GM18907 (cell line): ENCODE measurements at regions not wholly inside any gene's neighbourhood (a gene's known extent, or its start where the extent isn't known, plus 50 kb on each side); places are given as distances from the start of the nearest gene placed in this dataset.

Experiments
- ATAC-seq: cut with Tn5 transposase; IDR thresholded peaks from one replicate; pipeline ENCODE4 v1.9.1; 2021; ENCODE audit warnings: mild to moderate bottlenecking, moderate library complexity; ENCODE audit not compliant: unreplicated experiment

DNA sequence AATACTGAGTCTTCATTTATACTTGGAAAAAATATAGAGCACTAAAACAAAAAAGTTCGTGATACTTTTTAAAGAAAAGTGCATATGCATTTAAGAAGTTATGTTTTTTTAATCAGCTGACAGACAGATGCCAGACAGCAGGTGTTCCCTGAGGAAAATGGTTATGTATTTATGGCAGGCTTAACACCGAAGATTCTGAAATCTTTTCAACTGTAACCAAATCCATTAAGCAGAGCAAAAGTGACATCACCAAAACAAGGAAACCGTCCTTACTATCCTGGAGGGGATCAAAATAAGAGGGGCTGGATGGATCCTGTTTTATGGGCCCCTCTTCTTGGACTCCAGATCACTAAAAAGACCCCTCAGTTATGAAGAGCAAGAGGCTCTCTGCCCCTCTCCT lies 404.9 kb upstream of the ADAMTS16 start:
- ATAC-seq = no peak

DNA sequence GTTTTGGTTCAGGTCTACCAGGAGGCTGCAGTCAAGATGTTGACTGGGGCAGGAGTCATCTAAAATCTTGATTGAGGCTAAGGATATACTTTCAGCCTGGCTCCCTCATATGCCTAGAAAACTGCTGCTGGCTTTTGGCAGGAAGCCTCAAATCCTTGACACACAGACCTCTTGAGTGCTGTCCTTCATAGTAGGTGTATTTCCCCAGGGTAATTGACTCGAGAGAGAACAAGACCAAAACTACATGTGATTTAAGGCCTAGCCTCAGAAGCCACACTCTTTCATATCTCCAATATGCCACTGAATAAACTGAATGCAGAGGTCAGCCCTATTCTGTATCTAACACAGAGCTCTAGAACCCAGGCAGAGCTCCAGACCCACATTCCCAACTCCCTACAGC lies 402.3 kb upstream of the ADAMTS16 start:
- no peak for ATAC-seq

DNA sequence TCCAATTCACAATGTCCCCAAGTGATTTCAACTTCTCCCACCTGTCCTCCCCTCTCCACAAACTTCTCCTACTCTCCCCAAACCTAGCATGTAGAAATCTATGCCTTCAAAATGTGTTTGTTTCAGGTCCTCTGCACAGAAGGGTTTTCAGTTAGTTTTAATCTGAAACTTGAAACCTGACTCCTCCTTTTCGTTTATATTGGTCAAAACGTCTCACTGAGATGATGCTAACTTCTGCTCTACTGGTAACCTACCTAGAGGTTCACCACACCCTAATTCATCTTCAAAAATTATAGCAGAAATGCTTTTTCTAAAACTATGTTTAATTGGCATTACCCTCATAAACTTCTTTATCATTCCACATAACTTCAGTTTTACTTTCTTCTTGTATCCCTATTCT lies 401.8 kb upstream of the ADAMTS16 start:
- no peak for ATAC-seq

DNA sequence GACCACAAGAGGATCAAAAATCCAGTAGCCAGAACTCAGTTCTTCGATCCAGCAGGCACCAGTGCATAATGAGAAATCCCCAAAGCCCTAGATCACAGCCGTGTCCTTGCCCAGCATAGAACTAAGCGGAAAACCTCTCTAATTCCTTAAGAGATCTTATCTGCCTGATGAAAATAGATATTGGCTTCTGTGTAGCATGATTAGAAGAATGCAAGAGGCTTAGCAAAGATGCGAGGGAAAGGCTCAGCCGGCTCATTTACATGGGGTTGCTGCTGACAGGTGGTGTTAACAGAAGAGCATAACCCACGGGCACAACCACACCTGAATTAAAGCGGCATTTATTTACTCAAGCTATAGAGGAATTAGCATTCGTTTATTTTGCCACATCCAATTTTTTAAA lies 400.0 kb upstream of the ADAMTS16 start:
- no peak for ATAC-seq

DNA sequence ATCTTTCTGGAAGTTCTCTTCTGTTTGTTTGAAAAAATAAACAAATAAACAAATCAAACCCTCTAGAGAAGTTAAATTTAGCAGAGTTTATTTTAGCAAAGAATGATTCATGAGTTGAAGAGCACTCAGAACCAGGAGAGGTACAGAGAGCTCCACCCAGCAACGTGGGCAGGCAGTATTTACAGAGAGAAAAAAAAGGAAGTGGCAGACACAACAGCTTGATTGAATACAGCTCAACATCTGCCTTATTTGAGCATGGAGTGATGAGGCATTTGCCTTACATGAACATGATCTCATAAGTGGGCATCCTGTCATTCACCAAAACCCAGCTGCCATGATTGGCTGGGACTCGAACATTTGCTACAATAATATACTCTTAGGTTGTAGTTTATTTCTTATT lies 381.6 kb upstream of the ADAMTS16 start:
- ATAC-seq = no peak

DNA sequence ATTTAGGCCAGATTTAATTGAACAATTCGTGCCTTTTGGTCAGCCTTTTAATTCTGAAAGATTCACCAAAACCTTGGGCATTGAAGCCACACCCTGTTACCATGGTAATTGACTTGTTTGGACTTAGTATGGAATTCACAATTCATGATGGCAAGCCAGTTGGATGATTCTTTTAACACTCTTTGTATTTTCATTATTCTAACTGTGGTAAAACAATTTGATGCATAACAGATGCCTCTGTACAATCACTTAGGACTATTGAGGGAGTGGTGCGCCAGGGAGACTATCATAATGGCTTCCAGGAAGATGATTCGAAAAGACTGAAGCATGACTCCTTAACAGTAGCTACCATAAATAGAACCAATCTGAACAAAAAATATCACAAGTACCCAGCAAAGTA lies 381.1 kb upstream of the ADAMTS16 start:
- no peak for ATAC-seq

DNA sequence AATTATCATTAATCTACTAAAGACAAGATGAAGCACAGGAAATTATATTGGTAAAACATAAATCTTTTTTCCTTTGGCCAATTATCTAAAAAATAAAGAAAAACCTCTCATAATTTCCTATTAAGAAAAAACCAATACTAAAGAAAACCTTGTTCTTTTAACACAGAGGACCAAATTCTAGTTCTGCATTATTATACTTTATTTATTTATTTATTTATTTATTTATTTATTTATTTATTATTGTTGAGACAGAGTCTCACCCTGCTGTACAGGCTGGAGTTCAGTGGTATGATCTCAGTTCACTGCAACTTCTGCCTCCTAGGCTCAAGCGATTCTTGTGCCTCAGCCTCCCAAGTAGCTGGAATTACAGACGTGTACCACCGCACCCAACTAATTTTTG lies 377.8 kb upstream of the ADAMTS16 start:
- no peak for ATAC-seq

DNA sequence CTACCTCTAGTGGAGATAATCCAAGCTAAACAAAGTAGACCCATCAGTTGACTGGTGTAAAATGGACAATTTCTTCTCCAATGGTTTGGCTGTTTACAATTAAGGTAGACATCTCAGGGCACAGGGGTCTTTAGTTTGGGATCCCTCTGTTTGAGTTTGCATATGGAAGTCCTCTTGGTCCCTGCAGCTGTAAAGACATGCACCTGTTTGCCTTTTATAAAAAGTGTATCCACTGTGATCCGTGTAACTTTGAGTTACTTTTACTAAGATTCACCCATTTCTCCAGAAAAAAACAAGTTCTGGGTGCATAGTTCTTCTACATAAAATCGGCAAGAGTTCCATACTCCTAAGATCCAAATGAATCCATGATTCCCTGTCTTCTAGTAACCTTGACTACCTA lies 374.7 kb upstream of the ADAMTS16 start:
- no peak for ATAC-seq

DNA sequence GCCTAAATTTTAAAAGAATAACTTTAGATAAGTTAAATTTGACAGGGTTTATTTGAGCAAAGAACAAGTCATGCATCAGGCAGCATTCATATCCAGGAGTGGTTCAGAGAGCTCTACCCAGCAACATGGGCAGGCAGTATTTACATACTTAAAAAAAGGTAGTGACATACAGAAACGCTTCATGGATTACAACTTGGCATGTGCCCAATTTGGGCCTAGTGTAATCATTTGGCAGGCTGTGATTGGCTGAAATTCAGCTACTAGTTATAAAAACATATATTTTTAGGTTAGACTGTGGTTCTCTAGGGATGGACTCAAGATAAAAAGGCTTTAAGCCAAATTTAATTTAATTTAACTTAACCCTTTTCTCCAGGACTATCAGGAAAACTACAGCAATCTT lies 374.0 kb upstream of the ADAMTS16 start:
- ATAC-seq = no peak

DNA sequence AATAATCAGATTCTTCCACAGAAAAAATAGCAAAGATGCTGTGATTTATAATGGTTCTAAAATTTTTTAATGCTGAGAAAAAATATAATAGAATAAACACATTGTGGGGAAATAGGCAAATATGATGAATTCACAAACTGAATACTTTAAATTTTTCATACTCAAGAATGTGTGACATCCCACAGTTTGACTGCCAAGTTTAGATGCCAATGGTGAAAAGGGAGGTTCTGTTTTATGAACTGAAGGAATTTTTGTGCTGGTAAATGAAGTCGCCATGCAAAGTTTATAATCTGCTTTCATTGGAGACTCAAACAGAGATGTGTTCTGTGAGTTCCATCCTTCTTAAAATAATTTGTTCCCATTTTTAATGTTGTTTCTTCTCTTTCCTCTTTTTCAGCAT lies 367.5 kb upstream of the ADAMTS16 start:
- no peak for ATAC-seq

DNA sequence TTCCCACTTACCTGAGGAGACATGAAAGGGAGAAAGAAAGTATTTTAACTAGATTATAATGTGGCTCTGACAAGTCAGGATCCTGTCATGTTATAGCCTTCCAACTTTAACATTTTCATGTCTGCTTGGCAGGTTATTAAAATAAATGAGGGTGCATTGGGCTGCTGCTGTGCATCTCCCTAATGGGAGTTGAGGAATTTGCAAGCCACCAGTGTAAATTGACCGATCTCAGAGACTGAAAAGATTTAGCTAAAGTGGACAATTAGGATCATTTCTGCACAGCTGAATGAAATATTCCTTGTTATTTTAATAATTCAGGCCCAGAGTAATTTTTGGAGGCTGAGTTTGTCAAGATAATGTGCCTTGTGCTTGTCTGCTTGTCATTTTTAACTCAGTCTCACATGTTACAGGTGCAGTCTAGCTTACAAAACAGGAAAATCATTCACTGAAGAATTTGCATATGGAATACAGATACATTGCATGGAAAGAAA lies 366.3 kb upstream of the ADAMTS16 start:
- ATAC-seq = no peak

DNA sequence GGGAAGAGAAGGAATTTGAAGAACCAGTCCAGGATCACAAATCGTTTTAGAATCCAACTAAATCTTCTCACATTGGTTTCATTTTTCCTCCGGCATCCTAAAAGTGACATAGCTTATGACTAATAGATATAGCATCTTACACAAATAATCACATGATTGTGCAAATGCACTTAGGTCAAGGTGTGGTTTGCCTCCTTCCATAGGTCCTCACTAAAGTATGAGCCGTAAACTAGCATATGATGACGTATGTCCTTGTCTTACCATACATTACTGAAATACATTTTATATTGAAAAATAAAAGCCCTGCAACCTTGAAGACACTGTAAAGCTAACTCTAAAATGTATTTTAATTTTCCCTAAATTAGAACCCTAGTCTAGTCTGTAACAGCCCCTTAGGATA lies 362.7 kb upstream of the ADAMTS16 start:
- ATAC-seq = no peak

DNA sequence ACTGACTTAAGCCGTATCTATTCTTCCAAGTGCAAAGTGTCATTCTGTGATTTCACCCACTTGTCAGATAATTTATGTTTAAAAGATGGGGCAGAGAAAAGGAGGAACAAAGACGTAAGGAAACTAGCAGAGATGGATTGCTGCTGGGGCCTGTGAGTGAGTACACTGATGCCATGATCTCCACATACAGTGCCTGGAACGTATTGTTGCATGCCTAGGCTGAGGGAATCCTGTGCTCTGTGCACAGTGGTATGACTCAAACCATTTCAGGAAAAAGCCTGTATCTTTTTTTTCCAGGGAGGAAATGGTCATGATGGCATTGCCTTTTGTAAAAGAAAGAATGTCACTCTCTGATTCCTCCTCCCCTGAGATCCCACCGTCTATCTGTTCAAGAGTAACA lies 359.5 kb upstream of the ADAMTS16 start:
- ATAC-seq = no peak

DNA sequence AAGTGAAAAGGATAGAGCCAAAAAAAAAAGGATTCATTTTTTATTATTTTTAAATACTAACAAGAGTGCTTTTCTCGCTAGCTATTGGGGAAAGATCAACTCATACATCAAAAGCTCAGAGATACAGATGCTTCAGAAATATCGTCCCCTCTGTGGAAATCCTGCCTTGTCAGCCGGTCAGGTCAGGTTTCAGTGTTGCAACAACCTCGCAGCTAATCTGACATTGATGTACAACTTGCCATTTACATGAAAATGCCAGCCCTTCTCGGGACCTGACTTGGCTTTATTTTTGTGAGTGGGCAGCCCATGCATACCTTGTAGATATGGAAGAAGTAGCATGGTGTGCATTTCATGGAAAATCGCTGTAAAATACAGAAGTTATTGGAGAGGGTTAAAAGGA lies 358.8 kb upstream of the ADAMTS16 start:
- ATAC-seq = no peak

DNA sequence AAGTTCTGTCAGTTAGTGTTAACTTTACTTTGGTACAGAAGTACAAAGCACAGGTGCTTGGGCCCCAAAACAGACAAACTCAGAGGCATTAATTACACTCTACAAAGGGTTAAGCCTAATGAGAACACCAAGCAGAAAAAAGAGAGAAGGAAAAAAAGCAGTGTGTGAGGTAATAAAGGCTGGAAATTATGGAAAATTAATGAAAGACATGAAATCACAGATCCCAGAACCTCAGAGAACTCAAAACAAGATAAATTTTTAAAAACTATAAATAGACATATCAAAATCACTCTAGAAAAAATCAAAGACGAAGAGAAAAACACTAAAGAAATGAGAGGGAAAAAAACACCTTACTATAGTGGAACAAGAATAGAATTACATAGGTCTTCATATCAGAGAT lies 354.2 kb upstream of the ADAMTS16 start:
- no peak for ATAC-seq

DNA sequence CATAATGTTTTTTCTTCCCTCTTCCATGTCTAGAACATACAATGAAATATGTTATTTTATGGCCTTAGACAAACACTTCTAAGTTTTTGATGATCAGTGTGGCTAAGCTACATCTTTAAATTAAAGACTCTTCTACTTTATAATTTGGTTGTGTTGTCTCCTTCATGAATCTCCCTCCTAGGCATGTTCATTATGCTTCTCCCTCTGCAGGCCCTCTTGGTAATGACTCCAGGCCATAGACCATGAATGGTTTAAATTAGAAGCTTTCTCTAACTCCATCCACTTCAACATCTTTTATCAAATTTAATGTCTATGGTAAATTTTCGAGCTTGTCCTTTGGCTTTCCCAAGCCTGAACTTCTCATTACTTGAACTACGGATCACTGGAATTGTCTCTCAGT lies 342.7 kb upstream of the ADAMTS16 start:
- no peak for ATAC-seq

DNA sequence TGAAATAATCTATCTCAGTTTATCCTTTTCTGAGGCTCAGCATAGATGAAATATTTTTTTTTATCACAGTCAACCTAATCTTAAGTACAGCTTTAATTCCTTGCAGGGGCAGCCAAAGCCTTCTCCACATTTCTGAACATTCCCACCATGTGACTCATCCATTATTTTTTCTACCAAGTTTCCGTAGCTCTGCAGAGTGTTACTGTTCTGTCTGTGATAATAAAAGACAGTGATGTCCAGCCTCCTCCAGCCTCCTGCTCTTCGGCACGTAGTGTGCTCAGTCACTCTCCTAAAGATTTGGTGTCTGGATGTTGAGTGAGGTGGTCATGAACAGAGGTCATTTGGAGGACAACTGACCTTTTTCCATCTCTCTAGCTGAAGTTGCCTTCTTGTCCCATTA lies 338.1 kb upstream of the ADAMTS16 start:
- ATAC-seq = no peak

DNA sequence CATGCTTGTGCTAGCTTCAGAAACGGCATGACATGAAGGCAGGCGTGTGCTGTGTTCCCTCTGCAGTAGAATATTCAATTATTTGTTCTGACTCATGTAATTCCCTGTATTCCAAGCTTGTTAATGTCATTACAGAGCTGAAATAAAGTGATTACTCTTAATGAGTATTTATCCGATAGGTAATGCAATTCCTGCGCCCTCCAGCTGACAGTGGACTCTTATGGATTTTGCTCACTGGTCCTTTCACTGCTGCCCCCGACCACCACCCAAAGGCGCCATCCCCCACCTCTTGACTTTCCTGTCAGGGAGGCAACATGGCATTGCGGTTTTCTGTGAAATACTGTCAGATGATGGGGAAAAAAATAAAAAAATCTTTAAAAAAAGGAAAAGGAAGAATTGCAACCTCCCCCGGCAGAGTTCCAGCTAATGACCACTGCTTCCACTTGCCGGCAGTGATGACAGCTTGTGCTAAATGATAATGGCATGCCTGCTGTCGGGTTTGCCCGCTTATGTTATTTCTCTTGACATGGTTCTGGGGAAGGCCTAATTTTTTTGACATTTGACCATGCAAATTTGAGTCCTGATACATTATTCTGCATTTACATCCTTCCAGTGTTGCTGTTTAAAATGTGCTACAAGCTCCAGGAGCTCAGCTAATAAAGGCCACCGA lies 335.3 kb upstream of the ADAMTS16 start:
- ATAC-seq = no peak

DNA sequence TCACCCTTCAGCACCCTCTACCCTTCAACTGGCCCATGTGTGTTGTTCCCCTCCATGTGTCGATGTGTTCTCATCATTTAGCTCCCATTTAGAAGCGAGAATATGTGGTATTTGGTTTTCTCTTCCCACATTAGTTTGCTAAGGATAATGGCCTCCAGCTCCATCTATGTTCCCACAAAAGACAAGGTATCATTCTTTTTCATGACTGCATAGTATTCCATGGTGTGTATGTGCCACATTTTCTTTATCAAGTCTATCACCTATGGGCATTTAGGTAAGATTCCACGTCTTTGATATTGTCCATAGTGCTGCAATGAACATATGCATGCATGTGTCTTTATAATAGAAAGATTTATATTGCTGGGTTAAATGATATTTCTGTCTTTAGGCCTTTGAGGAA lies 325.1 kb upstream of the ADAMTS16 start:
- ATAC-seq = no peak

DNA sequence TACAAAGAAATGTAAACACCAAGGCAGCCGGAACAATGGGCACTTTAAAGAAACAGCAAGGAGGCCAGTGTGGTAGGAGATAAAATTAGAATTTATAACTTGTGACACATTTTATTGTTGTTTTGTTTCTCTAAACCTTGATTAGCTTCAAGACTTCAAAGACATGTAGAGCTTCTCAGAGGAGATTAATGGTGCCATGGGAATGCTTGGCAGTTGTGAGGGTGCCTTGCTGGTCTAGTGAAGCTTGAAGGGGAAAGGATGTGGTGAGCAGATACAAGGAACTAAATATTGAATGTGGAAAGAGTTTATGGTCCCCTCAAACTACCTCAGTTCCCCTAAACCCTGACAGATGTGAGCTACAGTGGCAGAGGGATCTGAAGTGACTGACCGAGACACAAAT lies 322.4 kb upstream of the ADAMTS16 start:
- ATAC-seq = no peak

DNA sequence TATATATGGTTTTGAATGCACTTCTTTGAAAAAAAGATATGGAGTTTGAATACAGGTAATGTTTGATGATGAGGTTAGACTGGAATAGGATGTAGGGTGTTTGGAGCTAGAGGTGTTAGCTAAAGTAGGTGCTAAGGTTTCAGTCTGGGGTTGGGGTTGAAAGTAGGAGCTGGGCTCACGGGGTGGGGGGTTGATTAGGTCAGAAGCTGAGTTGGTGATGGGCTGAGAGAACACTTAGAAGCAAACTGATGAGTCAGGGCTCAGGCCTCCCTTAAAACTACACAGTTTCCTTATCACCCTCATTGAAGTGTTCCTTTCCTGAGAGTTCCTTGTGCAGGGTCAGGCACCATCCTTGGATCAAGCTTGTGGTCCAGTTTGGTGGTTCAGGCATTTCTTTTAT lies 308.8 kb upstream of the ADAMTS16 start:
- ATAC-seq = no peak

DNA sequence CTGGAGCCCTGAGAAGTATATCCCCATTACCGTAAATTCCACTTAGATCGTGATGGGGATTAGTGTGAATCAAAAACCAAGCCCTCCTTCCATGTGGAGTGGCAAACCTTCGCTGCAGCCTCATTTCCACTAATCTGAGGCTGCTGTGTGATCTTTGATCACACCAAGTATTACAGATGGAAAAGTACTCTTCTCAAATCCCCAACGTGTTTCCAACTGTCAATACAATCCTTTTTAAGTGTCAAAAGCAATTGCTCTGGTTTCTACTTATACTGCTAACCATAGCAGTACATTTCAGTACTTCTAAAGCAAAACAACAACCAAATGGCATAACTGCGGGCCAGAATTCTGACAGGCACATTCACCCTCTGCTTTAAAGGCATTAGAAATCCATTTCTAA lies 307.7 kb upstream of the ADAMTS16 start:
- ATAC-seq = no peak

DNA sequence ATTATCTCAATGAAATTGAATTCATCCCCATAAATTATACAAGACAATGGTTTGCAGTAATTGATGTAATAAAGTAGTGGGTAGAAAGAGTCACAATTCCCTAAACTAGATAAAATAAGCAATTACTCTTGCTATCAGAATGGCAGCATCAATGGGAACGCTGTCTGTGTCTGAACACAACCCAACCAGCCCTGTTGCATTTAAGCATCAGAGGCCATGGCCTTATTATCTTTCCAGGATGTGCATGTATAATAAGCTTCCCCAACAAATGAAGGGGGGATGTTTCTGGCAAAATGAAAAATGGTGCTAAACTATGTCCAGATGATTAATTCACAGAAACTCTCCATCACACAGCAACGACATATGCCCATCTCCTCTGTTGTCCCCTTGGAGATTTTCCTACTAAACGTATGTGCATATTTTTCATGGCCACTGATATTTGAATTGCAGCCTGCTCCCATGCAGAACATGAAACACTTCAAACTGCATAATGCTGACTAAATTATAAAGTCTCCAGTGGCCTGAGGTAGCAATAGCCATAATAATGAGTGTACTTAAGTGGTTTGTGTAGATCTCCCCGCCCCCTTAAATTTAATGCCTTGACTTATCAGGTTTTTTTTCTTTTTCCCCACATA lies 306.9 kb upstream of the ADAMTS16 start:
- no peak for ATAC-seq
